ENCODE measurements at regions not wholly inside any gene's neighbourhood (a gene's known extent, or its start where the extent isn't known, plus 50 kb on each side); places are given as distances from the start of the nearest gene placed in this dataset.
"Not testable (repeated sequence)": the region's sequence is repeated elsewhere in the genome, so short reads cannot be mapped to it uniquely, and the experiment has no call there.

DNA sequence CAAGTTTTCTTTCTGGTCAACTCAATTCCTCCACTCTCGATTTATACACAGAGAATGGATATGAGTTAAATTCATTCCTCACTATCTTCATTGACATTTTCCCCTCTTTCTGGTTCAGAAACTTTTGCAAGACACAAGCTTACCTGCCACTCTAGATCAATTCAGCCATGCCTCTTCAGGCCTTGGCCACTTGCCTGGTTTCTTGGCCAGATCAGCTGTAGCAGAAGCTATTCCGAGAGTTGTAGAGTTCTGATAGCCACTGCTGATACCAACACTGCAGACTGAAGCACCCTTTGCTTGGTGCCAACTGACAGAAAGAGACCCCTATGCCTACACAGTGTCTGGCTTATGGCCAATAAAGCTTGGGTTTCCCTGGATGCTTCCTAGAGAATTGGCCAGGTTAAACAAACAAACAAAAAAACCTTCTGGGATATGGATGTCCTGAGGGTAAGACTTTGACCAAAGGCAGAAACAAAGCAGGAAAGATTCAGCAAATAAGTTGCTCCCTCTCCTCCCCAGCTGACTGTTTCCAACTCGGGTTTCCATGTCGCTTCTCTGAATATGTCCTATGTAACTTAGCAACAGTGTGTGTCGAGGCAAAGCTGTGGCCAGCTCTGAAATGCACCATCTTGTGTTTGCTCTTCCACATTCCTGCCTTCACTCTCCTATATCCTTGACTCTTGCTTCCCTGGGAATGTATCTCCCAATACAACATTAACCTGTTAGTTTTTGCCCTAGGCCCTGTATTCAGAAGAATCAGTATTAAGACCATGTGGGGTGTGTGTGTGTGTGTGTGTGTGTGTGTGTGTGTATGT, 521.6 kb downstream of the EPHA3 start:
- DNase-seq, result no peak

DNA sequence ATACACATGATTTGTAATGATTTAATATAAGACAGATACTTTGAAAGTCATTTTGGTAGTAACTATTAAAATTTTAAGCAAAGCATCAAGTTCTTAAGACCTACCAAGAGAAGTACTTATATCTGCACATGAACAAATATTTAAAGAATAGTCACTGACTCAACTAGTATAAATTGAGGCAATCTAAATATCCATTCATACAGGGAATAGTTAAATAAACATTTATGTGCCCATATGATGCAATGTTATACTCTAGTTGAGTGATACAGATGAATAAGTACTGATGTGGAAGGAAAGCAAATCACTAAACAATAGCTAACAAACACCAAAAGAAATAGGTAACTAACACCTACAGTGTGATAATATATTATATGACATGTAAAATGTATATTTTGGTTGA, 527.7 kb downstream of the EPHA3 start:
- no peak for DNase-seq

DNA sequence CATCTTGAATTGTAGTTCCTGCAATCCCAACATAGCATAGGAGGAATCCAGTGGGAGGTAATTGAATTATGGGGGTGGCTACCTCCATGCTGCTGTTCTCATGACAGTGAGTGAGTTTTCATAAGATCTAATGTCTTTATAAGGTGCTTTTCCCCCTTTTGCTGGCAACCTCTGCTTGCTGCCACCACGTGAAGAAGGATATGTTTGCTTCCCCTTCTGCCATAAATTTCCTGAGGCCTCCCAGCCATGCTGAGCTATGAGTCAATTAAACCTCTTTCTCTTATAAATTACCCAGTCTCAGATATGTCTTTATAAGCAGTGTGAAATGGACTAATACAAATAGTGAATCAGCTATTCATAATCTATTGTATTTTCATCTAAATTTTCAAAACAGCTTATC, 537.3 kb downstream of the EPHA3 start:
- DNase-seq, result no peak

DNA sequence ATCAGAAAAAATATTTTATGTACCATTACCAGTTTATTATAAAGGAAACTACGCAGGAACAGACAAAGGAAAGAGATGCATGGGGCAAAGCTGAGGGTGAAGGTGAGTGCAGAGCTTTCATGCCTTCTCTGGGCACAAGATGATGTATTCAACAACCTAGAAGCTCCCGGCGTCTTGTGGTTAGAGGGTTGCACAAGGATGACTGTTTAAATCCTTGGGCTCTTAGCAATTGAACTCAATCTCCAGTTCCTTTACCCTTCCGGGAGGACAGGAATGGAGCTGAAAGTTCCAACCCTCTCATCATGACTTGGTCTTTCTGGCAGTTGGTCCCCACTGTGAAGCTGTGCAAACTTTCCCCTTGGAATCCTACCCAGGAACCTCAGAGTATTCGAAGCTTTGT, 542.0 kb downstream of the EPHA3 start:
- no peak for DNase-seq

DNA sequence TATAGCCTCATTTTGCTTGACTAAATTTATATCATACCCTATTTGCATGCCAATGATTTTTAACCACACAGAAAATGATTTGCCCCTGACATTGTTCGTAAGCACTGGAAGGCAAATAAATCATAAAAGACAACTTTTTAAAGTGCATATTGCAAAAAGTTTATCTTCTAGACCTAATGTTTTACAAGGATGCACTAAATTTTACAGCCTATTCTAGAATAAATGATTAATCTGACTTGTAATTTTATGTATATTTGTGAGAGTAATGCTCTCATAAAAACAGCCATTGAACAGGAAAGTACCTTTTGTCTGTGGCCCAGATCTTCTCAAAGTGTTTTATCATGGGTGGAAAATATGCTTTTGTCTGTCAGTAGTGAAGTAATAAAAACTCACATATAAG, 546.6 kb downstream of the EPHA3 start:
- no peak for DNase-seq

- DNase-seq, result no peak
Measured at GRCh38 chr3:89656388-89656787, 549.0 kb downstream of the EPHA3 start.

GRCh38 chr3:89679686-89680085, 572.3 kb downstream of the EPHA3 start:
- no peak for DNase-seq

- DNase-seq, result no peak
Measured at GRCh38 chr3:89682556-89682955, 575.1 kb downstream of the EPHA3 start.

DNA sequence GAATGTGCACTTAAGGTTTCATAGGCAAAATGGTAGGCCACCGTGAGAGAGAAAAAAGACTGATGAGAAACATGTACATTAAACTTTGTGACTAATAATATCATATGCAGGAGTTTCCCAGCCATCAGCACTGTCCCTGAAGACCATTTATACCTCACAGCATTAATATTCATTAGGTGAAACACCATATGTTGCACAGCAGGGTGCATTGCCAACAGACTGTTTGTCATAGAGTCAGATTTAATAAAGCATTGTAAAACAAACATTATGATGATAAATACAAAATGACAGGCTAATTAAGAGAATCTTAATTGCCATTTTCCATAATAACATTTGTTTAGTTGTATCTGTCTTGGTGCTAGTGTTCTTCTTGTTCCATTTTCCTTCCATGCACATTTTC, 578.3 kb downstream of the EPHA3 start:
- DNase-seq, result no peak

GRCh38 chr3:89690646-89691045, 583.2 kb downstream of the EPHA3 start:
- no peak for DNase-seq

GRCh38 chr3:89692601-89693000, 585.2 kb downstream of the EPHA3 start:
- no peak for DNase-seq

- DNase-seq, result no peak
Measured at GRCh38 chr3:89697321-89697916, 590.0 kb downstream of the EPHA3 start.

GRCh38 chr3:89698208-89698830, 590.9 kb downstream of the EPHA3 start:
- DNase-seq, result no peak

DNA sequence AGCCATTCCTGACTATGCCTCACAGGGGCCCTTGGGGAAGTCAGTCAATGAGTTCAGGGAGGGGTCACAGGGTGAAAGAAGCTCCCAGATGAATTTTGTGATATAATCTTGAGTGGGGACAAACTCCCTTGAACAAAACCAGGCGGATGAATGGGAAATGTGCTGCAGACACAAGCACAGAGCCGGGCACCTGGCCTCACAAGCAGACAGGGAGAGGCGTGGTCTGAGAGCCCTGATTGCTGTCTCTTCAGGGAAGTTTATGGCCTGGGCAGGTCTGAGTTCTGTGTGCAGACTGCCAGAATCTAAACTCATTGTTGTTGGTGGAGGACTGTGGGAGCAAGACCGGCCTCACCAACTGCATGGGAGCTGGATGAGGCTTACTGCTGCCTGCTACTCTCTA, 591.8 kb downstream of the EPHA3 start:
- DNase-seq, result no peak

DNA sequence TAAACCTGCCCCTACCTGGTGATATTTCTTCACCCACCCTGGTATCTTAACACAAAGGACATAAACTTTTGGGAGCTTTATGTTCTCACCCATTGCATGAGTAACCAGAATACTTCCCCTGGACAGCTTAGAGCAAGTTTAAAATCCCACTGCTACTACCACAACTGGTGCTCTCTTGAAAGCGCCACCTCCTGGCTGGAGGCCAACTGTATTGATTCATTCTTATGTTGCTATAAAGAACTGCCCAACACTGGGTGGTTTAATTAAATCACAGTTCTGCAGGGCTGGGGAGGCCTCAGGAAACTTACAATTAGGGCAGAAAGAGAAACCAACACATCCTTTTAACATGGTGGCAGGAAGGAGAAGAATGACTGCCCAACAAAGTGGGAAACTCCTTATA, 592.4 kb downstream of the EPHA3 start:
- no peak for DNase-seq

- DNase-seq, result no peak
Measured at GRCh38 chr3:89702404-89702803, 595.0 kb downstream of the EPHA3 start.

DNA sequence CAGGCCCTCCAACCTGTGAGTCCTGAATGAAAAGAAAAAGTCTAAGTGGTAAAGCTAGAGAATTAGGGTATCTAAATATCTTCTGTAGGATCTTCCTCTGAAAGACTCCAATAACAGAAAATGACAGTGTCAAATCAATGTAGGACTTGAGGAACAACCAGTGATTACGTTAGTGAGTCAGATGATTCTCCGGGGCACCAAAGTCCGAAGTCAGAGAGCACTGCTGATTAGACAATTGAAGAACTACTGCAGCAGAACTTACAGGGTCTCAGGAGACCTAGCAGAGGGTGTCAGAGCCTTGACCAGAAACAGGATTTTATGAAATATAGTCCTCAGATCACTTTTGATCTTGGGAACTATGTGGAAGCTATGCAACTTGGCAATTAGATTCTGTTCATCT, 605.8 kb downstream of the EPHA3 start:
- DNase-seq, result no peak

DNA sequence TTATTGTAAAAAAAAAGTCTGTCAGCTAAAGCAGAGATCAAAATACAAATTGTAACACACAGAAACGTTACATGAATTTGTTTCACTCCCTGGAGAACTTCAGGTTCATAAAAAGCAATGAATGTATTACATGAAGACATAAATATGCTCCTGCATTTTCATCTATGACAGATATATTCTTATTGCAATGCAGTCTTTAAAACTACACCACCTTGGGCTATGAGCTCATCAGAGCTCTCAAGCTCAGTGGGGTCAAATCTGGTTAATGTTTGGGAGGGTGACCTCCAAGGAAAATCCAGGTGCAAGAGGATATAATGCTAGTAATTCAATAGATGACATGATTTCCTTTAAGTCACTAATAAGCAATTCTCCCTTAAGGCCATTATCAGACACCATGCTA, 606.8 kb downstream of the EPHA3 start:
- no peak for DNase-seq

GRCh38 chr3:89740080-89740880, 632.9 kb downstream of the EPHA3 start:
- no peak for DNase-seq

- no peak for DNase-seq
Measured at GRCh38 chr3:89740881-89741177, 633.4 kb downstream of the EPHA3 start.

DNA sequence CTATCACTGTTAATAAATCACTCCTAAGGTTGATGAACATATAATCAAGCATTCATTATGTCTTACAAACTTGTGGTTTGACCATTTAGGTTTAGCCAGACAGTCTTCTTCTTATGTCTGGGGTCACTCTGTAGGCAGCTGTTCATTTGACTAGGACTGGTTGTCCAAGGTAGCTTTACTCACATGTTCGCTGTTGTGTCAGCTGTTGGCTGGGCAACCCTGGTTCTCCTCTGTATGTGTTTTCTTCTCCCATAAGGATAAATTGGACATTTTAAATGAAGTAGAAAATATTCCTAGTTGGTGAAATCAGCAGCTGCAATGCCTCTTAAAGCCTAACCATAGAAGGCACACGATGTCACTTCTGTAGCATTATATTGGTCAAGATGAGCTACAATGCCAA, 635.1 kb downstream of the EPHA3 start:
- no peak for DNase-seq

GRCh38 chr3:89747541-89748278, 640.3 kb downstream of the EPHA3 start:
- not testable (repeated sequence) for DNase-seq

GRCh38 chr3:89762405-89762804, 655.0 kb downstream of the EPHA3 start:
- DNase-seq, result no peak
